ENCODE measurements at regions not wholly inside any gene's neighbourhood (a gene's known extent, or its start where the extent isn't known, plus 50 kb on each side); places are given as distances from the start of the nearest gene placed in this dataset.

GRCh38 chr4:146124023-146124680 lies 51.4 kb upstream of the LSM6 start:
- Mint-ChIP-seq H3K4me3 (no peak overlapping the region), H3K9me3 (ENCODE audit: low read depth) (no peaks in the 10 kb centered on the region), H3K36me3 (ENCODE audit: low read depth) (no peaks in the 10 kb centered on the region), H3K27ac (no peak overlapping the region), H3K4me1 (peaks cover 2% of the 10 kb centered on the region), H3K27me3 (peaks cover 21% of the 10 kb centered on the region)
- ATAC-seq (peak; percentile 47), DNase-seq (peak; percentile 12)
- CTCF ChIA-PET, result no interaction called here
- POLR2A ChIA-PET, result no interaction called here
- intact Hi-C loops (cut with DNase I, micrococcal nuclease), result no loop called here

- ChIA-PET CTCF (interaction anchor here (0.6 to 1.5 kb wide), 2 partner anchors 28 to 91 kb away, joined by 3 to 5 read pairs; partner anchors contain the start of gene REELD1), POLR2A (no interaction called here)
- Mint-ChIP-seq H3K9me3 (ENCODE audit: low read depth) (no peaks in the 10 kb centered on the region), H3K4me1 (peaks cover 2% of the 10 kb centered on the region), H3K27me3 (peaks cover 21% of the 10 kb centered on the region), H3K36me3 (ENCODE audit: low read depth) (no peaks in the 10 kb centered on the region), H3K4me3 (no peak overlapping the region), H3K27ac (no peak overlapping the region)
- intact Hi-C loops (cut with DNase I, micrococcal nuclease), result no loop called here
- no peak for DNase-seq
- no peak for ATAC-seq
Measured at GRCh38 chr4:146123231-146123630, 52.3 kb upstream of the LSM6 start.

GRCh38 chr4:146122398-146122797 lies 53.1 kb upstream of the LSM6 start:
- H3K4me1 Mint-ChIP-seq, result peaks cover 2% of the 10 kb centered on the region
- no peaks in the 10 kb centered on the region for H3K36me3 Mint-ChIP-seq (ENCODE audit: low read depth)
- ATAC-seq, result no peak
- H3K27ac Mint-ChIP-seq, result no peak overlapping the region
- no peak for DNase-seq
- intact Hi-C loops (cut with DNase I, micrococcal nuclease), result no loop called here
- ChIA-PET CTCF (interaction anchor here (1.5 kb wide), 1 partner anchor 27 kb away, joined by 5 read pairs; no protein-coding TSS in a partner anchor), POLR2A (no interaction called here)
- H3K9me3 Mint-ChIP-seq (ENCODE audit: low read depth), result no peaks in the 10 kb centered on the region
- H3K4me3 Mint-ChIP-seq, result no peak overlapping the region
- H3K27me3 Mint-ChIP-seq, result peaks cover 25% of the 10 kb centered on the region

GRCh38 chr4:146121757-146122156 lies 53.8 kb upstream of the LSM6 start:
- no peak for ATAC-seq
- no peaks in the 10 kb centered on the region for H3K36me3 Mint-ChIP-seq (ENCODE audit: low read depth)
- H3K27me3 Mint-ChIP-seq, result peaks cover 31% of the 10 kb centered on the region
- intact Hi-C loops (cut with DNase I, micrococcal nuclease), result no loop called here
- CTCF ChIA-PET, result interaction anchor here (1.5 kb wide), 1 partner anchor 26 kb away, joined by 5 read pairs; no protein-coding TSS in a partner anchor
- POLR2A ChIA-PET, result no interaction called here
- H3K4me3 Mint-ChIP-seq, result no peak overlapping the region
- no peak for DNase-seq
- peaks cover 2% of the 10 kb centered on the region for H3K4me1 Mint-ChIP-seq
- H3K27ac Mint-ChIP-seq, result no peak overlapping the region
- H3K9me3 Mint-ChIP-seq (ENCODE audit: low read depth), result no peaks in the 10 kb centered on the region

GRCh38 chr4:146119845-146120404 lies 55.6 kb upstream of the LSM6 start:
- intact Hi-C loops (cut with DNase I, micrococcal nuclease), result no loop called here
- H3K27ac Mint-ChIP-seq, result no peak overlapping the region
- H3K9me3 Mint-ChIP-seq (ENCODE audit: low read depth), result no peaks in the 10 kb centered on the region

GRCh38 chr4:146114066-146114465 lies 61.5 kb upstream of the LSM6 start:
- H3K4me3 Mint-ChIP-seq, result no peak overlapping the region
- CTCF ChIA-PET, result no interaction called here
- H3K9me3 Mint-ChIP-seq (ENCODE audit: low read depth), result no peaks in the 10 kb centered on the region

More at GRCh38 chr4:146119845-146120404, 55.6 kb upstream of the LSM6 start:
- ChIA-PET POLR2A (no interaction called here), CTCF (no interaction called here)
- H3K36me3 Mint-ChIP-seq (ENCODE audit: low read depth), result no peaks in the 10 kb centered on the region
- ATAC-seq (no peak), DNase-seq (no peak)
- H3K4me1 Mint-ChIP-seq, result peaks cover 2% of the 10 kb centered on the region
- H3K4me3 Mint-ChIP-seq, result no peak overlapping the region
- H3K27me3 Mint-ChIP-seq, result peaks cover 33% of the 10 kb centered on the region

GRCh38 chr4:146113171-146113570 lies 62.3 kb upstream of the LSM6 start:
- H3K27me3 Mint-ChIP-seq, result peaks cover 31% of the 10 kb centered on the region
- ChIA-PET POLR2A (no interaction called here), CTCF (interaction anchor here (0.9 kb wide), 1 partner anchor 18 kb away, joined by 4 read pairs; no protein-coding TSS in a partner anchor)
- no peaks in the 10 kb centered on the region for H3K4me1 Mint-ChIP-seq
- no peaks in the 10 kb centered on the region for H3K9me3 Mint-ChIP-seq (ENCODE audit: low read depth)
- no peak overlapping the region for H3K4me3 Mint-ChIP-seq
- H3K36me3 Mint-ChIP-seq (ENCODE audit: low read depth), result no peaks in the 10 kb centered on the region
- DNase-seq, result no peak
- H3K27ac Mint-ChIP-seq, result no peak overlapping the region
- no peak for ATAC-seq
- intact Hi-C loops (cut with DNase I, micrococcal nuclease), result no loop called here

More at GRCh38 chr4:146114066-146114465, 61.5 kb upstream of the LSM6 start:
- ATAC-seq (no peak), DNase-seq (no peak)
- Mint-ChIP-seq H3K36me3 (ENCODE audit: low read depth) (no peaks in the 10 kb centered on the region), H3K27ac (no peak overlapping the region), H3K27me3 (peaks cover 28% of the 10 kb centered on the region), H3K4me1 (no peaks in the 10 kb centered on the region)
- POLR2A ChIA-PET, result no interaction called here
- intact Hi-C loops (cut with DNase I, micrococcal nuclease), result no loop called here

GRCh38 chr4:146112389-146112788 lies 63.1 kb upstream of the LSM6 start:
- Mint-ChIP-seq H3K36me3 (ENCODE audit: low read depth) (no peaks in the 10 kb centered on the region), H3K4me3 (no peak overlapping the region), H3K4me1 (no peaks in the 10 kb centered on the region), H3K9me3 (ENCODE audit: low read depth) (no peaks in the 10 kb centered on the region), H3K27ac (no peak overlapping the region), H3K27me3 (peaks cover 27% of the 10 kb centered on the region)
- intact Hi-C loops (cut with DNase I, micrococcal nuclease), result no loop called here
- CTCF ChIA-PET, result interaction anchor here (0.9 kb wide), 1 partner anchor 17 kb away, joined by 4 read pairs; no protein-coding TSS in a partner anchor
- POLR2A ChIA-PET, result no interaction called here
- DNase-seq, result no peak
- ATAC-seq, result no peak

DNA sequence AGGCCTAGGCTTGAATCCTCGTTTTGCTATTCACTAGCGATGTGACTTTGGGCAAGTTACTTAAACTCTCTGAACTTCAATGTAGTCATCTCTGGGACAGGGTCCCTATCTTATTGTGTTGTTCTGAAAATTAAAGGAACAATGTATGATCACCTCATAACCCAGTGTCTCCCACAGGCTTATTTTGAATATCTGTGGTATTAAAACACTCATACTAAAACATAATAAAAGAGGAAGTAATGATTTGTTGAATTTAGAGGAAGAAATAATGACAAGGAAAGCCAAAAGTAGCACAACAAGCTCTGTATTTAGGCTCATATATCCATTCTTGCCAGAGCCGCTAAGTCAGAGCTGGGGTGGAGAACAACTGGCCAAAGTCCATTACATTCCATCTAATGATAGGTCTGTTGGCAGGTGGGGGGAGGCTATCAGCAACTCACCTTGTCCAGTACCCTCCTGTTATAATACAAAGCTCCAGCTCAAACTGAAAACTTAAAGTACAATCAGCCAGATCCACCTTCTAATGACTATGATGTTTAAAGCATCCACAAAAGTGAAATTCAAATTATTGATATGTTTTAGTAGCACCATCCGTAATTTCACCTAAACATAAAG lies 64.5 kb upstream of the LSM6 start:
- no peaks in the 10 kb centered on the region for H3K9me3 Mint-ChIP-seq (ENCODE audit: low read depth)
- no peaks in the 10 kb centered on the region for H3K36me3 Mint-ChIP-seq (ENCODE audit: low read depth)
- intact Hi-C loops (cut with DNase I, micrococcal nuclease), result no loop called here
- CTCF ChIA-PET, result interaction anchor here (0.6 to 0.7 kb wide), 2 partner anchors 15 to 1484 kb away, joined by 3 read pairs; no protein-coding TSS in a partner anchor
- H3K4me3 Mint-ChIP-seq, result no peak overlapping the region
- H3K27me3 Mint-ChIP-seq, result peaks cover 18% of the 10 kb centered on the region
- DNase-seq (no peak), ATAC-seq (no peak)
- POLR2A ChIA-PET, result no interaction called here
- peaks cover under 1% of the 10 kb centered on the region for H3K4me1 Mint-ChIP-seq
- no peak overlapping the region for H3K27ac Mint-ChIP-seq

DNA sequence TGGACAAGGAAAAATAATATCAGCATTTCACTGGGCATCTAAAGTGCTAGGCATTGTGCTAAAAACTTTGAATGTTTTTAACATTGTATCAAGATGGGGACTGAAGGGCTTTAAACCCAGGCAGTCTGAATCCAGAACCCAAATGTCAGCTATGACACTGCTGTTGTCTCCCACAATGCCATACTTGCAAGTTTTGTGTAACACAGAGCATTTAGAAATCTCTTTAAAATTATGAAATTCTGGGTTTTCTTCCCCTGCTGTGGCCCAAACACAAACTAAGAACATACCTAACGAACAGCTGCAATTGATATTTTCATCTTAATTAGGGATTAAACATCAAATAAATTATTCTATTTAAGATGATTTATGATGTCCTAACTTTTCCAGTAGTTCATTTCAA lies 66.8 kb upstream of the LSM6 start:
- intact Hi-C loops (cut with DNase I, micrococcal nuclease), result no loop called here
- Mint-ChIP-seq H3K4me1 (peaks cover 5% of the 10 kb centered on the region), H3K9me3 (ENCODE audit: low read depth) (no peaks in the 10 kb centered on the region), H3K36me3 (ENCODE audit: low read depth) (no peaks in the 10 kb centered on the region), H3K27ac (no peak overlapping the region), H3K27me3 (peaks cover 14% of the 10 kb centered on the region), H3K4me3 (no peak overlapping the region)
- no peak for ATAC-seq
- POLR2A ChIA-PET, result no interaction called here
- CTCF ChIA-PET, result interaction anchor here (0.6 to 1.4 kb wide), 2 partner anchors 12 to 1408 kb away, joined by 3 read pairs; no protein-coding TSS in a partner anchor
- no peak for DNase-seq

DNA sequence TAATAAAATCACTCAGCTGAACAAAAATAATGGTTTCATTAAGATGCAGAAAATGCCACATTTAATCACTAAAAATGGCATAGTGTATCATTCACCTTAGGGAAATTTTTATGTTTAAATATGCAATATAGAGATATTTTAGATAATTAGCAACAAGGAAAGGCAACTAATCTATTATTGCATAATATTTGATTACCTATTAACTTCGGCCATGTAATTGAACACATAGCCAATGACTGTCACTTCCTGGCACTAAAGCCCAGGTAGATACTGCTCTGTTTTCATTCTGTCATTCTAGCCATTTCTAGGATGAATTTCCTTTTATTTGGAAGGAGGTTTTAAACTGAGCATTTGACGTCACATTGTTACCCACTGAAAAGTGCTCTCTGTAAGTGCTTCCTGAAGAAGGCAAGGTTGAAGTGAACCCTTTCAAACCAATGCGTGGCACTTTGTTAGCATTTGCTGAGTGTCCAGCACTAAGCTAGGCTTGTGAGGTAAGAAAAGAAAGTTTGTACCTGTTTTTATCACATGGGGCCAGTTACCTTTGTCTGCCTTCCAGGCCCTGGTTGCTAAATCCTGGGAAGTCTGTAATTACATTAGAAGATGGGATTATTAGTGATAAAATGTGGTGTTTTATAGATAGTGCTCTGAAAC lies 67.8 kb upstream of the LSM6 start:
- no peak overlapping the region for H3K27ac Mint-ChIP-seq
- no peak overlapping the region for H3K4me3 Mint-ChIP-seq
- H3K9me3 Mint-ChIP-seq (ENCODE audit: low read depth), result no peaks in the 10 kb centered on the region
- ChIA-PET POLR2A (no interaction called here), CTCF (interaction anchor here (0.6 to 2.5 kb wide), 2 partner anchors 12 to 1409 kb away, joined by 3 to 9 read pairs; no protein-coding TSS in a partner anchor)
- H3K4me1 Mint-ChIP-seq, result peaks cover 5% of the 10 kb centered on the region
- no peaks in the 10 kb centered on the region for H3K36me3 Mint-ChIP-seq (ENCODE audit: low read depth)
- ATAC-seq (no peak), DNase-seq (no peak)
- H3K27me3 Mint-ChIP-seq, result peaks cover 8% of the 10 kb centered on the region
- intact Hi-C loops (cut with DNase I, micrococcal nuclease), result no loop called here
